ENCODE measurements at regions not wholly inside any gene's neighbourhood (a gene's known extent, or its start where the extent isn't known, plus 50 kb on each side); places are given as distances from the start of the nearest gene placed in this dataset.

GRCh38 chr16:77553130-77553529, 118.3 kb upstream of the ADAMTS18 start:
- intact Hi-C loops (cut with micrococcal nuclease; ENCODE audit: unreplicated experiment): no loop called here

GRCh38 chr16:77555126-77555525, 120.3 kb upstream of the ADAMTS18 start:
- Mint-ChIP-seq H3K9me3 (ENCODE audit: low read depth, unreplicated experiment) (no peaks in the 10 kb centered on the region), H3K27ac (ENCODE audit: unreplicated experiment) (no peak overlapping the region), H3K36me3 (ENCODE audit: insufficient read depth, unreplicated experiment) (no peaks in the 10 kb centered on the region), H3K4me3 (ENCODE audit: low read depth, unreplicated experiment) (no peak overlapping the region), H3K4me1 (ENCODE audit: low read depth, unreplicated experiment) (no peaks in the 10 kb centered on the region), H3K27me3 (ENCODE audit: unreplicated experiment) (peaks cover 93% of the 10 kb centered on the region)
- intact Hi-C loops (cut with micrococcal nuclease; ENCODE audit: unreplicated experiment): no loop called here
- DNase-seq: no peak
- TF ChIP-seq CTCF (IDR thresholded peaks at IDR 0.05; ENCODE audit: unreplicated experiment): no peak
- no TSS peak for BruUV-seq (replicated peaks)
- CTCF ChIA-PET: no interaction called here

More at GRCh38 chr16:77553130-77553529, 118.3 kb upstream of the ADAMTS18 start:
- DNase-seq: no peak
- Mint-ChIP-seq H3K4me3 (ENCODE audit: low read depth, unreplicated experiment) (no peak overlapping the region), H3K9me3 (ENCODE audit: low read depth, unreplicated experiment) (no peaks in the 10 kb centered on the region), H3K4me1 (ENCODE audit: low read depth, unreplicated experiment) (no peaks in the 10 kb centered on the region), H3K27me3 (ENCODE audit: unreplicated experiment) (peaks cover 89% of the 10 kb centered on the region), H3K27ac (ENCODE audit: unreplicated experiment) (no peak overlapping the region), H3K36me3 (ENCODE audit: insufficient read depth, unreplicated experiment) (no peaks in the 10 kb centered on the region)
- no TSS peak for BruUV-seq (replicated peaks)
- CTCF ChIA-PET: no interaction called here
- no peak for TF ChIP-seq CTCF (IDR thresholded peaks at IDR 0.05; ENCODE audit: unreplicated experiment)

- Mint-ChIP-seq H3K27me3 (ENCODE audit: unreplicated experiment) (peaks cover 93% of the 10 kb centered on the region), H3K4me3 (ENCODE audit: low read depth, unreplicated experiment) (no peak overlapping the region), H3K4me1 (ENCODE audit: low read depth, unreplicated experiment) (no peaks in the 10 kb centered on the region), H3K9me3 (ENCODE audit: low read depth, unreplicated experiment) (no peaks in the 10 kb centered on the region), H3K36me3 (ENCODE audit: insufficient read depth, unreplicated experiment) (no peaks in the 10 kb centered on the region), H3K27ac (ENCODE audit: unreplicated experiment) (no peak overlapping the region)
- CTCF ChIA-PET: no interaction called here
- intact Hi-C loops (cut with micrococcal nuclease; ENCODE audit: unreplicated experiment): no loop called here
- DNase-seq: no peak
- TF ChIP-seq CTCF (IDR thresholded peaks at IDR 0.05; ENCODE audit: unreplicated experiment): no peak
- no TSS peak for BruUV-seq (replicated peaks)
These were observed 121.0 kb upstream of the ADAMTS18 start for GRCh38 chr16:77555791-77556190.

GRCh38 chr16:77556201-77556873, 121.5 kb upstream of the ADAMTS18 start:
- Mint-ChIP-seq H3K27me3 (ENCODE audit: unreplicated experiment) (peaks cover 93% of the 10 kb centered on the region), H3K36me3 (ENCODE audit: insufficient read depth, unreplicated experiment) (no peaks in the 10 kb centered on the region), H3K27ac (ENCODE audit: unreplicated experiment) (no peak overlapping the region), H3K4me3 (ENCODE audit: low read depth, unreplicated experiment) (no peak overlapping the region), H3K4me1 (ENCODE audit: low read depth, unreplicated experiment) (no peaks in the 10 kb centered on the region), H3K9me3 (ENCODE audit: low read depth, unreplicated experiment) (no peaks in the 10 kb centered on the region)
- no peak for DNase-seq
- no peak for TF ChIP-seq CTCF (IDR thresholded peaks at IDR 0.05; ENCODE audit: unreplicated experiment)
- BruUV-seq (replicated peaks): no TSS peak
- CTCF ChIA-PET: no interaction called here
- intact Hi-C loops (cut with micrococcal nuclease; ENCODE audit: unreplicated experiment): no loop called here
